ENCODE measurements at regions not wholly inside any gene's neighbourhood (a gene's known extent, or its start where the extent isn't known, plus 50 kb on each side); places are given as distances from the start of the nearest gene placed in this dataset.
A peak's percentile ranks its signal among the peaks of the same experiment; 100 is the strongest.
"Not testable (repeated sequence)": the region's sequence is repeated elsewhere in the genome, so short reads cannot be mapped to it uniquely, and the experiment has no call there.

DNA sequence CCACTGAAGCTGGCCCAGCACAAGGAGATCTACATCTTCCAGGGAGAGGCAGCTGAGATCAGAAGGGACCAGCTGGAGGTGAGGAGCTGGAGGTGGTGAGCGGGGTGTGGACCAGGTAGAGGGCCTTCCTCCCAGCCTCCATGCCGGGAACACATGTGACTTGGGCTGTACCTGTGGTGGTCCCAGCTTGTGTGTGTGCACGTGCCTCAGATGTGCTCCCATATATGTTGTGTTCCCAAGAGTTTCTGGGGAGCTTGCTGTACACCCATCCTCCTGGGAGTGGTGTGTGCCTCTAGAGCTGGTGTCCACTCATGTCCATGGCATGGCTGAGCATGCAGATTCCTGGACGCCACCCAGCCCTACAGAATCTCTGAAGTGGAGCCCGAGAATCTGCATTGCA, 183.7 kb upstream of the AKAP13 start:
- not testable (repeated sequence) for DNase-seq (ENCODE audit: low read depth); H3K4me3 ChIP-seq (ENCODE audit: low read length)

DNA sequence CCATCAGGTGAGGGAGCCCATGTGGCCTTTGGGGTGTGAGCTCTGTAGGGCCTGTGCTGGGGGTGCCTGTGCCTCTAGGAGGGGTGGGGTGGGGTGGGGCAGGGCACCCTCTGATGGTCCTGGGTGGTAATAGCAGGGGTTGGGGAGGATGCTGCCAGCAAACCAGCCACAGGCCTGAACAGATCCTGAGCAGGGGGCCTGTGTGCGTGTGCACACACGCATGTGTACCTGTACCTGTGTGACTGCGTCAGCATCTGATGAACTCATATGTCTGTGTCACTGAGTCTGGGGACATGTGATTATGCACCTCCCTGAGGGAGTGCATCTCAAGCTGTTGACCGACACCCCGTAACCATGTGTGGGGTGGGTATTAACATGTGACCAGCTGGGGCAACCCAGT, 182.8 kb upstream of the AKAP13 start:
- DNase-seq (ENCODE audit: low read depth); H3K4me3 ChIP-seq (ENCODE audit: low read length): not testable (repeated sequence)

DNA sequence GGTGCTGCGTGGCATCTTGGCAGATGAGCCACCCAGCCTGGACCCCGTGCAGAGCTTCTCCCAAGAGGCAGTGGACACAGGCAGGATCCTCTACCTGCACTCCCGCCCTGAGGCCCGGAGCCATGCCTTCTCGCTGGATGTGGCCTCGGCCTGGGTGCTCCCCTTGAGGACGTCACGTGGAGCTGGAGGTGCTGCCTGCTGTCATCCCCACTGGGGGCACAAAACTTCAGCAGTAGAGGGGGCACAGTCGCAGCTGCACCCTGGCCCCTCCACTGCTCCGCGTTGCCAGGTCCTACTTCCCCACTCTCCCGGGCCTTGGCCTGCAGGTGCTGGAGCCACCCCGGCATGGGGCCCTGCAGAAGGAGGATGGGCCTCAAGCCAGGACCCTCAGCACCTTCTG, 182.0 kb upstream of the AKAP13 start:
- not testable (repeated sequence) for DNase-seq (ENCODE audit: low read depth); H3K4me3 ChIP-seq (ENCODE audit: low read length)

DNA sequence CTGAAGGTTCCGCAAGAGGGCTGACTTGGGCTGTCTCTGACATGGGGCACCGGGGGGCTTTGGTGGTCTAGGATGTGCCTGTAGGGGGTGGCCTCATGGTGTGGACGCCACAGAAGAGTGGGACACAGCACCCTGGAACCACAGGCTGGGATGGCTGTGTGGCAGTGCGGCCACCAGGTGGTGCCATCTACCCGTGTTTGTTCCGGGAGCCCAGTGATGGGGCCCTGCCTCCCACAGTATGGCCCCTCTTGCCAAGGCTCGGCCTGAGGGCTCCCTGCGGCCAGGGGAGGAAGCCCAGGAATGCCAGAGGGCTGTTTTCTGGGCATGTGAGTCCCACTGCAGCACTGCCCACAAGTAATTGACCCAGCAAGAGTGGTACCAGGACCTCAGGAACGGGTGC, 180.2 kb upstream of the AKAP13 start:
- TF ChIP-seq, protein P1, sequence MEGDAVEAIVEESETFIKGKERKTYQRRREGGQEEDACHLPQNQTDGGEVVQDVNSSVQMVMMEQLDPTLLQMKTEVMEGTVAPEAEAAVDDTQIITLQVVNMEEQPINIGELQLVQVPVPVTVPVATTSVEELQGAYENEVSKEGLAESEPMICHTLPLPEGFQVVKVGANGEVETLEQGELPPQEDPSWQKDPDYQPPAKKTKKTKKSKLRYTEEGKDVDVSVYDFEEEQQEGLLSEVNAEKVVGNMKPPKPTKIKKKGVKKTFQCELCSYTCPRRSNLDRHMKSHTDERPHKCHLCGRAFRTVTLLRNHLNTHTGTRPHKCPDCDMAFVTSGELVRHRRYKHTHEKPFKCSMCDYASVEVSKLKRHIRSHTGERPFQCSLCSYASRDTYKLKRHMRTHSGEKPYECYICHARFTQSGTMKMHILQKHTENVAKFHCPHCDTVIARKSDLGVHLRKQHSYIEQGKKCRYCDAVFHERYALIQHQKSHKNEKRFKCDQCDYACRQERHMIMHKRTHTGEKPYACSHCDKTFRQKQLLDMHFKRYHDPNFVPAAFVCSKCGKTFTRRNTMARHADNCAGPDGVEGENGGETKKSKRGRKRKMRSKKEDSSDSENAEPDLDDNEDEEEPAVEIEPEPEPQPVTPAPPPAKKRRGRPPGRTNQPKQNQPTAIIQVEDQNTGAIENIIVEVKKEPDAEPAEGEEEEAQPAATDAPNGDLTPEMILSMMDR (conservative IDR thresholded peaks at IDR 0.05; ENCODE audit: low read depth, low read length): peak; percentile 1
- H3K4me3 ChIP-seq (ENCODE audit: low read length); DNase-seq (ENCODE audit: low read depth): not testable (repeated sequence)

DNA sequence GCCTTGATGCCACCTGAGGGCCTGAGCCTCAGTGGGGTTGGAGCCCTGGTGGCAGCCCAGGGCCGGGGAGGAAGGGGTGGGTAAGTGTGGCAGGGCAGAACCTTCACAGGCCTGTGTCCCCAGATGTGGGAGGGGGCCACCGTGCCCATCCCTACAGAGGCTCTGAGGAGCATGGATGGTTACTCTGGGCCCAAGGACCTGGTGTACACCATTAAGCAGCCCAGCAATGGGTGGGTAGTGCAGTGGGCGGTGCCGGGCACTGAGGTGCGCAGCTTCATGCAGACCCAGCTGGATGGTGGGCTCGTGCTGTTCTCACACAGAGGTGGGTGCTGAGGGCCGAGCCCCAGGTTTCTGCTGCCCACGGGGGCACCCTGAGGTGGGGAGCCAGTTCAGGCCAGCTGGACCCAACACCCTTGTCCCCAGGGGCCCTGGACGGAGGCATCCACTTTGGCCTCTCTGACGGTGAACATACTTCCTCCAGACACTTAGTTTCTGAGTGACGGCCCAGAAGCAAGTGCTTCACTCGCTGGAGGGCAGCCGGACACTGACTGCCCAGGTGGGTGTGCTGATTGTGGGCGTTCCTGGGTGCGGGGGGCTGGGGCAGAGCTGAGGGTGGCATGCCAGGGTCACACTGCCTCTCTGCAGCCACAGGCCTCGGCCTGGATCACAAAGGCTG, 179.1 kb upstream of the AKAP13 start:
- H3K4me3 ChIP-seq (ENCODE audit: low read length); DNase-seq (ENCODE audit: low read depth): not testable (repeated sequence)

DNA sequence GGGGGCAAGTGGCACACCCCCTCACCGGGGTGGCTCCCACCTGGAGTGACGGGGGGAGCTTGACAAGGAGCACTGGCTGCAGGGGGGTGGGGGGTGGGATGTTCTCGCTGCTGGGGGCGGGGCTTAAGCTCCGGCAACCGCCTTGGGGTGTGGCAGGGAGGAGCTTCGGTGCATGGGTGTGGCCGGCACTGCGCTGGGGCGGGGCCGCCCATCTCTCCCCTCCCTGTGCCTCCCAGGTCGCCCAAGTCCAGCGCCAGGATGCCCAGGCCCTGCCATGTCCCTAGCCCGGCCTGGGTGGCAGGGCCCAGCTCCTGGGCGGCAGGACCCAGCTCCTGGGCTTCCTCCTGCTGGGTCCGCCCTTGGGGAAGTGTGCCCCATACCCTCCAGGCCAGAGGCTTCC, 175.9 kb upstream of the AKAP13 start:
- not testable (repeated sequence) for H3K4me3 ChIP-seq (ENCODE audit: low read length)

DNA sequence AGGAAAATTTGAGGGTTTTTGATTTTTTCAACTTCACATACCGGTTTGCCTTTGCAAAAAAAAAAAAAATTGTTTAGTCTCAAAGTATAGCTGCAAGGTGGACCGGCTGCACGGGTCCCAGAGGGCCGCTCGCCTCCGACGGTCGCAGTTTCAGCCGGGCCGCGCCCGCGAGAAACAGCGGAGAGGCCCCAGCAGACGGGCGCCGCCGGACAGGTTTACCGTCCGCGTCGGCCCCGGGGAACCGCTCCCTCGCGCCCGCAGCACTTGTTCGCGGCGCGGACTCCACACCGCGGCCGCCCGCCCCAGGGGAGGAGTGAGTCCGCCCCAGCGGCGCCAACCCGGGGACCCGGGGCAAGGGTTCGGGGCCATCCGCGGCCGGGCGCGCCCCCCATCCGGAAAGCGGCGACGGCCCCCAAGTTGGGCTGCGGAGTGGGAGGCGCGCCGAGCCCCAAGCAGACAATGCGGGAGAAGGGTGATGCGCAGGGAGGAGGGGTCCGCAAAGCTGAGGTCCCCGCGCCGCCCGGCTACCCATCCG, 146.5 kb upstream of the AKAP13 start:
- not testable (repeated sequence) for H3K4me3 ChIP-seq (ENCODE audit: low read length)

More for the DNA sequence above, 175.9 kb upstream of the AKAP13 start:
- not testable (repeated sequence) for DNase-seq (ENCODE audit: low read depth)

DNA sequence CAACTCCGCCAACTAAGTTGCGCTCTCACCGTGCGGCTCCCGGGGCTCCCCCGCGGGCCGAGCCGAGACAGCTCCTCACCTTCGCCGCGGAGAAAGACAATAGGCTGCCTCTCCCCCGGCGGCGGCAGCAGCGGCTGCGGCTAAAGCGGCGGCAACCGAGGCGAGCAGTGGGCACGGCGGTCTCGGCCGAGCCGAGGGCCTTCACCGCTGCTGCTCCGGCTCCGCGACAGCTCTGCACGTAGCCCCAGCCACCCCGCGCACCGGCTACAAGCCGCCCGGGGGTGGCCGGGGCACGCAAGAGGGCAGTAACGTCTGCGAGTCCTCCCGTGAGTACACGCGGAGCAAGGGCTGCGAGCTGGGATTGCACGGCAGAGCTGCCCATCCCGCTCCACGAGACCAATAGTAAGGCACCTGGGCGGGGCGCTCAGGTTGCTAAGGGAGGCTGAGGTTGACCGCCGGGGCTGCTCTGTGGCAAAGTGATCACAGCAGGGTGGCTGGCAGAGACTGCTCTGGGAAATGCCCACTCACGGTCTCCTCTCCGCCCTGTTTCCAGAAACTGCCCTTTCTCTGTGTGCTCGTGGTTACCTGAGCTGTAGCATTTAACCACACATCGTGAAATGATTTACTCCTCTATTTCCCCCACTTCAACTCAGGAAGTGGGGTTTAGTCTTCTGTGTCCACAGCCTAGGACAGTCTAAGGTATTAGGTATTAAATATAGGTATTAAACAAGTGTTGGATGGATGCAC, 145.8 kb upstream of the AKAP13 start:
- peak overlapping the region; percentile 38 for H3K4me3 ChIP-seq (ENCODE audit: low read length)
- DNase-seq (ENCODE audit: low read depth): not testable (repeated sequence)

More for the DNA sequence above, 146.5 kb upstream of the AKAP13 start:
- not testable (repeated sequence) for DNase-seq (ENCODE audit: low read depth)

DNA sequence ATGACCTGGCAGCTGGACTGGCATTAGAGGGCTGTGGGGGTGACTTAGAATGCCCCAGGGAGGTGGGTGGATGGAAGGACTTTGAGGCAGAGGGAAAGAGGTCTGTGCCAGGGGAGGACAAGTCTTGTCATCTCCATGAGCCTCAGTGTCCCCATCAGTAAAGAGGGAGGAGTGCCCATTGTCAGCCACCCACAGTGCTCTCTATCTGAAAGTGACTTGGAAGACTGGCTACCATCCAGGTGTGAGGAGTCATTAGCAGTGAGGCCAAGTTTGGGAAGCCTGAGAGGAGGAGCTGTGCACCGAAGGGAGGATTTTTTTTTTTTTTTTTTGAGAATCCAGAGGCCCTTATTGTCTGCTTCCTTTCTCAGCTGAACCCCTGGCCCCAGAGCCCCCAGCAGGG, 136.3 kb upstream of the AKAP13 start:
- not testable (repeated sequence) for DNase-seq (ENCODE audit: low read depth); H3K4me3 ChIP-seq (ENCODE audit: low read length)

DNA sequence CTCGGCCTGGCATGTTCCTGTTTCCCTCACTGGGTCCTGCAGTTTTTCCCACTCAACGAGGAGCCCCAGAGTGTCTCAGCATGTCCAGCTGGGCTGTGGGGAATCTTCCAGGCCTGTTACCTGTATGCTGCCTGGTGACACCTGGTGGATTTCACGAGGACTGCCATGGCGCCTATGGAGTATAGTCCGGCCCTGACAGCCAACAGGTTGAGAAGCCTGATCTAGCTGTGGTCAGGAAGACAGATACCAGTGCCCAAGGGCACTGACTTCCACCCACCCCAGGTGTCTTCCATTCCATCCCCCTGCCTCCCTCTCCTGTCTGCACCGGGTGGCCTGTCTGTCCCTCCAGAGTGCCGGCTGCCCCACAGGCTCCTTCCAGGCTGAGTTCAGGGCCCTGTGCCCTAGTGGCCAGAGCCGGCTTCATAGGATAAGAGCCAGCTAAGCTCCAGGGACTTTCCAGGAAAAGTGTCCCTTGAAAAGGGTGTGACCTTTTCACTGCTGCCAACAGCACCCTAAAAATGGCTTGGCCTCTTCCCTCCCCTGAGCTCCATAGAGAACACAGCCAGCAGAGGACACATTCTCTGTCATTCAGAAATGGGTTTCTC, 129.4 kb upstream of the AKAP13 start:
- DNase-seq (ENCODE audit: low read depth); H3K4me3 ChIP-seq (ENCODE audit: low read length): not testable (repeated sequence)
- TF ChIP-seq, protein P1 (conservative IDR thresholded peaks at IDR 0.05; ENCODE audit: low read depth, low read length): peak; percentile 5

DNA sequence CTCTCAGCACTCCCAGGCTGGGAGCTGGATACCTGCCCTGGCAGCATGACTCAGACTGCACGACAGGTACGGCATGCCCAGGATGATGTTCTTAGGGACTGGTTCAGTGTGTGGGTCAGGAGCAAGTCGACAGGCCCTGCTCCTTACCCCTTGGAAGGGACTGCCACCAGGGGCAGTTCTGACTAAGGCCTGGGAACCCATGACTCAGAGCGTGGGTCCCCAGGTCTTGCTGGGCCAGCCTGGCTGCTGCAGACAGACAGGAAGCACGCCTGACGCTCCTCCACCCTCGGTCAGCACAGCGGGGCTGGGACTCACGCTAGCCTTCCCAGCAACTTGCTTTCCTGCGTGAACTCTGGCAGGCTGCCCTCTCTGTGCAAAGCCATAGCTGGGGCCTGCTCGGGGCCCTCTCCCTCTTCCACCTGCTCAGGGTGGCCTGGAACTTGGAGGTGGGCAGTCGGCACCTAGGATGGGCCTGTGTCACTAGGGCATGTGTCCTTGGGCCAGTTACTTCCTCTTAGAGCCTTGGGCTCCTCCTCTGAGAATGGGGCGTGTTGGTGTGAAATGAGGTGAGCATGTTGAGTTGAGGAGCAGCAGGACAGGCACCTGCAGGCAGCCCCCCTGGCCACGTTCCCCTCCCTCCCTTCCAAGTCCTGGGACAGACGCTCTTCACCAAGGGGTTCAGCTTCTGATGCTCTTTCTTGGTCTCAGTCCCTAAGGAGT, 127.0 kb upstream of the AKAP13 start:
- DNase-seq (ENCODE audit: low read depth): not testable (repeated sequence)

DNA sequence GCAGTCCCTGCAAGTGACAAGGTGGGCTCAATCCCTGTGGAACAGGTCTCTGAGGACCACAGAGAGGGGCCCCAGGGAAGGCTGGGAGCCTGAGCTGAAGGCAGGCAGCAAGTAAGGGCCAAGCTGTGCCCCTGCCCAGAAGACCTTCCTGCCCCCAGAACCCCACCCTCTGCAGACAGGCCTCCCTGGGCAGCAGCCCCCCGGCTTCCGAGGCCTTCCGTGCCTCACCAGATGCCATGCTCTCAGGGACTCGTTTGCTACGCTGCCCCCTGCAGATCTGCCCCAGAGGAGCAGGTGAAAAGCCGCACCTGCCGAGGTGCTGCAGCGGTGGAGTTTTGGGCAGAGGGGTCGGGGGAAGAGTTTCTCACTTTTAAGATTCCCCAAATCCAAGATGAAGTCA, 125.4 kb upstream of the AKAP13 start:
- not testable (repeated sequence) for H3K4me3 ChIP-seq (ENCODE audit: low read length); DNase-seq (ENCODE audit: low read depth)

More for the DNA sequence above, 127.0 kb upstream of the AKAP13 start:
- not testable (repeated sequence) for H3K4me3 ChIP-seq (ENCODE audit: low read length)

DNA sequence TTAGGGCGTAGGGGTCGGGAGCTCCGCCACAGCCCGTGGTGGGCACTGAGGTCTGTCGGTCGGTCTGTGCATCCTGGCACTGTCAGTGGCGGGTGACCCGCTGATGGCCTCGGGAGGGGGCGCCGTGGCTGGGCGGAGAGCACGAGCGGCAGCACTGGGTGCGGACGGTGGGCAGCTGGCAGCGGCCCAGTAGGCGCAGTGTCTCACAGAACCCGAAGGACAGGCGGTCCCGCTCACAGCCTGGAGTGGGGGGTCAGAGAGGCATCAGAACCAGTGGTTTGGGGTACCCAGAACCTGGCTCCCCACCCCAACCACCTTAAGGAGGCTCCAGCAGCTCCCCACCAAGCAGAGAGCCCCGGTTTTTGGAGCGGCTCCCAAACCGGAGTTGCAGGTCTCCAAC, 124.9 kb upstream of the AKAP13 start:
- not testable (repeated sequence) for H3K4me3 ChIP-seq (ENCODE audit: low read length); DNase-seq (ENCODE audit: low read depth)

DNA sequence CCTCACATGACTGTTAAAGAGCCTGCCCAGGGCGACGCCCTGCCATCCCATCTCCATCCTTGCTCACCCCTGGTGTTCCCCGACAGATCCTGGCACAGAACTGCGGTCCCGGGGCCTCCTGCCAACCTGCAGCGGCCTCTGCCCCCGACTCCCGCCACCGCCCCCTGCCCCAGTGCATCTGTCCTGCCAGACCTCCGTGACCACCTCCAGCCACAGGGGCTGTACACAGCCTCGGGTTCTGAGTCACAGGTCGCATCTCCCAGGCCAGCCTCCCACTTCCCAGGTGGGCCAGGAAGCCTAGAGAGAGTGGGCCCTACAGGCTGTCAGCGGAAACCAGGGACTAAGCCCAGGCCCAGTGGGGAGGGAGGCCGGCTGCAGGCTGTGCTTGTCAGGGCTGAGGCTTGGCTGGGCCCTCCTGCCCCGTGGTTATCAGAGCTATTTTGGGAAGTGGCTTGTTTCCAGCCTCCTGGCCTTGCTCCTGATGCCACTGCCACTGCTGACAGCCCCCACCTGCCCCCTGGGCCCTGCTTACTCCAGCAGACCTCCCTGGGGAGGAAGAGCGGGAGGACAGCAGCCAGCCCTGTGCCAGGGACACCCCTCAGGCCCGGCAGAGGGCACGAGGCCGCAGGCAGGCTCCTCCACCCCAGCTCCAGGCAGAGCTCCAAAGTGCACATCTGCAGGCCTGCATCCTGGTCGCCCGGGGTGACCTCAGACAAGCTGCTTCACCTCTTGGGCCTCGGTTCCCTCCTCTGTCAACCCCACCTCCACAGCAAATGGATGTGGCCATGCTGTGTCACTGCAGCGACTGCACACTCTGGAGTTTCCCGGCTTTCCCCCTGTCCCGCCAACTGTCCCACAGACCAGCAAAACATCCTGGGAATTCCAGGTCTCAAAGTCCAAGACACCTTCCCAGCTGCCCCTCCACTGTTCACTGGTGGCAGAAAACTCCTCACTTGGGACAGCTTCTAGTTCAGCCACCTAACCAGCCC, 124.1 kb upstream of the AKAP13 start:
- H3K4me3 ChIP-seq (ENCODE audit: low read length); DNase-seq (ENCODE audit: low read depth): not testable (repeated sequence)

DNA sequence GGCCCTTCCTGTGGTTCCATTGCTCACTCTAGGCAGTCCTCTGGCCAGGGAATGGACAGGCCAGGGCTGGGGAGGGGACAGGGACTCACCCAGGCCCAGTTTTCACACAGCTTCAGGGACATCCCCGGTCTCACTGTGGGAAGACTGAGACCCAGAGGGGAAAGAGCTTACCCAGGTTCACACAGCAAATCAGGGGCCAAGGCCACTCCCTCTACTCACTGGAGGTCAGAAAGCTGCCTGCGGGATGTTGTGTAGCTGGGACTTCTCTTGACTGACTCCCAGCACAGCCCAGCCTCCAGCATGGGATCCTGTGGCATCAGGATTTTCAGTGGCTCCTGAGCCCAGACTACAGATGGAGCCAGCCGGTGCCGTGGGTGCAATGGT, 122.3 kb upstream of the AKAP13 start:
- not testable (repeated sequence) for DNase-seq (ENCODE audit: low read depth); H3K4me3 ChIP-seq (ENCODE audit: low read length)
